ENCODE measurements at regions not wholly inside any gene's neighbourhood (a gene's known extent, or its start where the extent isn't known, plus 50 kb on each side); places are given as distances from the start of the nearest gene placed in this dataset.

DNA sequence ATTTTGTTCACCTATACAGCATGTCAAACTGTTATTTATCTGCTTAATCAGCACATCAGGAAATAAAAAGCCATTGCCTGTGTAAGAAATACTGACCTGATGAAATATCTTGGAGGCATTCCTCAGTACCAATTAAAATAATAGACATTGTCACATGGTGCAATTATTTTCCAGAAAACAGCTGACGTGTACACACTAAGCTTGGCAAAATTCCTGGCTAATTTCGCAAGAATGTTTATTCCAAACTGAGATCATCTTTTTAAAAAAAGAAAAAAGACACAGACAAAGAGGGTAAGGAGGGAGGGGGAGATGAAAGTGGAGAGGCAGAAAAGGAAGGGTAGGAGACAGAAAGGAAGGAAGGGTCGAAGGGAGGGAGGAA, 61.9 kb upstream of the NFKB1 start:
- peak; percentile 33 for DNase-seq (ENCODE audit: low spot score)
- in situ Hi-C loops (cut with HindIII; ENCODE audit: extremely low pct_ligation_motif_present, low pct_unique_long_range_greater_than_20kb) (loop anchor here (10.0 kb wide), 2 partner anchors 576 to 656 kb away; partner anchors contain the start of genes BDH2 and SLC9B1), intact Hi-C loops (cut with micrococcal nuclease; ENCODE audit: unreplicated experiment) (no loop called here)
- no peaks in the 10 kb centered on the region for H4K20me1 ChIP-seq (ENCODE audit: insufficient read depth, low read length)
- CTCF ChIA-PET (ENCODE audit: low intra/inter-chr PET ratio, low total read pairs), result interaction anchor here (0.7 kb wide), 1 partner anchor 293 kb away, joined by 3 read pairs; no protein-coding TSS in a partner anchor
- BruUV-seq (replicated peaks), result no TSS peak
- no peaks in the 10 kb centered on the region for H3K27me3 ChIP-seq (ENCODE audit: control insufficient read depth in 1 of 2, insufficient read depth in 2 of 2, low read length in 2 of 2)
- no peak overlapping the region for H2AFZ ChIP-seq (ENCODE audit: low read length)
- H3K9me3 ChIP-seq (ENCODE audit: low read length), result no peaks in the 10 kb centered on the region
- FAIRE-seq, result no peak
- peaks cover 64% of the 10 kb centered on the region for H3K4me1 ChIP-seq (ENCODE audit: insufficient read depth, low read length)
- 68% methylated on average over 3 of the region's 3 CpGs for WGBS (ENCODE audit: low lambda C conversion rate)
- H3K79me2 ChIP-seq (ENCODE audit: insufficient read depth, low read length), result no peaks in the 10 kb centered on the region
- no peak for ATAC-seq
- no peaks in the 10 kb centered on the region for H3K36me3 ChIP-seq (replicated peaks in 1 of 2; ENCODE audit: control insufficient read depth in 1 of 2, insufficient read depth in 2 of 2, low read length in 2 of 2)
- no peak overlapping the region for H3K4me2 ChIP-seq (ENCODE audit: low read depth, low read length)
- H3K9ac ChIP-seq (ENCODE audit: insufficient read depth, low read depth, low read length), result no peak overlapping the region
- no peak overlapping the region for H3K4me3 ChIP-seq (replicated peaks in 1 of 3; ENCODE audit: insufficient read depth in 1 of 3, low read depth in 2 of 3, low read length in 3 of 3)
- H3K27ac ChIP-seq (ENCODE audit: extremely low read length, insufficient read depth, low read length), result no peak overlapping the region
- POLR2A ChIA-PET, result no interaction called here
- TF ChIP-seq TEAD2 (CRISPR knock-in tag; IDR thresholded peaks at IDR 0.05), result no peak
- TF ChIP-seq ZNF44 (CRISPR knock-in tag; IDR thresholded peaks at IDR 0.05), result no peak
- TF ChIP-seq RXRA (CRISPR knock-in tag; IDR thresholded peaks at IDR 0.05), result no peak
- TF ChIP-seq MEF2D (CRISPR knock-in tag; IDR thresholded peaks at IDR 0.05), result no peak
- no peak for TF ChIP-seq MIER3 (CRISPR knock-in tag; IDR thresholded peaks at IDR 0.05; ENCODE audit: borderline replicate concordance)
- TF ChIP-seq SALL2 (CRISPR knock-in tag; IDR thresholded peaks at IDR 0.05), result no peak
- TF ChIP-seq, protein P1, sequence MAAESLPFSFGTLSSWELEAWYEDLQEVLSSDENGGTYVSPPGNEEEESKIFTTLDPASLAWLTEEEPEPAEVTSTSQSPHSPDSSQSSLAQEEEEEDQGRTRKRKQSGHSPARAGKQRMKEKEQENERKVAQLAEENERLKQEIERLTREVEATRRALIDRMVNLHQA (CRISPR knock-in tag; IDR thresholded peaks at IDR 0.05), result no peak
- peak; percentile 69; the same call in 1 of the 2 replicates for TF ChIP-seq SOX5 (CRISPR knock-in tag; IDR thresholded peaks at IDR 0.05; ENCODE audit: borderline replicate concordance)
- TF ChIP-seq KDM4B (CRISPR knock-in tag; IDR thresholded peaks at IDR 0.05), result no peak
- TF ChIP-seq ZMAT5 (CRISPR knock-in tag; IDR thresholded peaks at IDR 0.05; ENCODE audit: borderline replicate concordance, low read depth), result no peak
- TF ChIP-seq YY1 (IDR thresholded peaks at IDR 0.05; ENCODE audit: insufficient read depth, insufficient replicate concordance, low read depth, low read length), result no peak
- no peak for TF ChIP-seq STAT5B (CRISPR knock-in tag; IDR thresholded peaks at IDR 0.05)
- TF ChIP-seq, protein P2, sequence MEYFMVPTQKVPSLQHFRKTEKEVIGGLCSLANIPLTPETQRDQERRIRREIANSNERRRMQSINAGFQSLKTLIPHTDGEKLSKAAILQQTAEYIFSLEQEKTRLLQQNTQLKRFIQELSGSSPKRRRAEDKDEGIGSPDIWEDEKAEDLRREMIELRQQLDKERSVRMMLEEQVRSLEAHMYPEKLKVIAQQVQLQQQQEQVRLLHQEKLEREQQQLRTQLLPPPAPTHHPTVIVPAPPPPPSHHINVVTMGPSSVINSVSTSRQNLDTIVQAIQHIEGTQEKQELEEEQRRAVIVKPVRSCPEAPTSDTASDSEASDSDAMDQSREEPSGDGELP (IDR thresholded peaks at IDR 0.05; ENCODE audit: borderline replicate concordance, low read depth), result peak; percentile 86
- no peak for TF ChIP-seq FOXM1 (CRISPR knock-in tag; IDR thresholded peaks at IDR 0.05)
- TF ChIP-seq MED8 (CRISPR knock-in tag; IDR thresholded peaks at IDR 0.05; ENCODE audit: insufficient replicate concordance), result no peak
- no peak for TF ChIP-seq MAFG (CRISPR knock-in tag; IDR thresholded peaks at IDR 0.05)
- no peak for TF ChIP-seq ZNF572 (CRISPR knock-in tag; IDR thresholded peaks at IDR 0.05)
- TF ChIP-seq ZNF318 (CRISPR knock-in tag; IDR thresholded peaks at IDR 0.05), result no peak

All from HepG2 (cell line).